T-helper 2 cell (primary cell): ENCODE measurements at regions not wholly inside any gene's neighbourhood (a gene's known extent, or its start where the extent isn't known, plus 50 kb on each side); places are given as distances from the start of the nearest gene placed in this dataset.

Experiments used
- DNase-seq, 5 experiments: peaks; one replicate each; pipeline versions ENCODE4 v3.0.0 to v3.0.0-alpha.2; 2012 to 2022

GRCh38 chr16:54554581-54554980, 268.0 kb upstream of the IRX3 start:
- DNase-seq: no peak

DNA sequence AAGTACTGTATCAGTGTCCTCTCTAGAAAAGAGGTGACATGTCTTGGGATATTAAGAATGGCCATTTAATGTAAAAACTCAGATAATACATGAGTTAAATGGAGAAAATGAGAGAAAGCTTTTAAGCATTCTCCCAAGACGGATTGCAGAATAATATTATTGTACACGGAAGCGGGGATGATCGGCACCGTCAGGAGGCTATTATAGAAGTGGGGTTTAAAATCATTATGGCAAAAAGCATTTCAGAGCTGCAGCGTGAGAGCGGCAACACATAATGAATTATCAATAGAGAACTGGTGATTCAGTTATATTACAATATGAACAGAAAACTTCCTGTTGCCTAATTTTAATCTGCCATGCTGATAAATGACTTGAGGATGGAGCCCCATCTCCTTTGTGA, 261.7 kb upstream of the IRX3 start:
- no peak for DNase-seq

DNA sequence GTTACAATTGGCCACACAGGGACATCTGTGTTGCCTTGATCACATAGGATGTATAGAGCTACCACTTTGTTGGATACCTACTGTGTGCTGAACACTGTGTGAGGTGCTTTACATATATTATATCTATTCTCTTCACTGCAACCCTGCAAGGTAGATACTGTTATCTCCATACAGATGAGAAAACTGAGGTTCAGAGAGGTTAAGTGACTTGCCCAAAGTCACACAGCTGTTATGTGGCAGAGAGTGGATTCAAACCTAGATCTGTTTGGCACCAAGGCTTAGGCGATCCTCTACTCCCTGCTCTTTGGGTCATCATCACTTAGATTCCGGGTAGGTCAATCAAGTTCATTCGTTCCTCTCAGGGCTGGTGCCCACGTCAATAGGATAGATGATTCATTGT, 260.5 kb upstream of the IRX3 start:
- DNase-seq: no peak

DNA sequence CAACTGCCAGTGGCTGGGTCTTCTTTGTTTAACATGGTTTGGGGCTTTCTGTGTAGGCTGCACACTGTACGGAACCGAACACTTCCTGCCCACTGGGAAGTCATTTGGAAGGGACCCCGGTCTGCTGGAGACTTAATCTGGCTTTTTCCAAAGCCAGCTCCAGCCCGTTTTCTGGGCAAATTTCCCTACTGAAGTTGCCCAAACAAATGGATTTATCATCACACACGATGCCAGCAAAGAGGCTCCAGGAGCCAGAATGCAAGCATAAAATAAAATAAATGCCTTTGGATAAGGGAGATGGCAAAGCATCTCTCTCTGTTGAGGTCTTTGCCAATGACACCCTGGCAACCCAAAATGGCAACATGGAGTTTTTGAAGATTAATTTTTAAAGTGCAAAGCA, 259.9 kb upstream of the IRX3 start:
- no peak for DNase-seq

DNA sequence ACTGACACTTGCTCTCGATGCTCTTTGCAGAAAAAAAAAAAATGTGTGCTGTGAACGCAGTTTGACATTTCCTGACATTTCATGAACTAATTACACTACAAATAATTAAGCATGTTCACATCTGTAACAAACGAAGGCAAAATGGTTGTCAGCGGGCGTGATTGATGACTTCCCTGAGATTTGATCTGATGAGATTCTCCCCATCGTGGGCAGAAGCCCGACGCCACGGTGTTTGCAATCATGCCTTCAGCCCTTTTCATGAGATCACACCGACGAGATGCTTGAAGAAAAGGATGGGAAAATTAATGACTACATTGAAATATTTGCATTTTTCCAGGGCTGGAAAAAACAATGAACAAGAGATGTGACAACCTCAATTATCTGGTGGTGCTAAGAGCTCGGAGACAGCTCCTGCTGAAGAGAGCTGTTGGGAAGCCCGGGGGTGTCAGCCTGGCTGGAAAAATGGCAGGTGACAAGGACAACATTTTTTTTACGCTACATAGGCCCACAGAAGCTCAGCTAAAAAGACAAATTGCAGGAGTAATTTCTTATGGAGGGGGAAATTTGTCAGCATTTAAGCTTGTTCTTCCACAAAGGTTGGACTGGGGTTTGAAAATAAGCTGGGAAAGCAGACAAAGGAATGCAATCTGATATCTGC, 259.4 kb upstream of the IRX3 start:
- no peak for DNase-seq

DNA sequence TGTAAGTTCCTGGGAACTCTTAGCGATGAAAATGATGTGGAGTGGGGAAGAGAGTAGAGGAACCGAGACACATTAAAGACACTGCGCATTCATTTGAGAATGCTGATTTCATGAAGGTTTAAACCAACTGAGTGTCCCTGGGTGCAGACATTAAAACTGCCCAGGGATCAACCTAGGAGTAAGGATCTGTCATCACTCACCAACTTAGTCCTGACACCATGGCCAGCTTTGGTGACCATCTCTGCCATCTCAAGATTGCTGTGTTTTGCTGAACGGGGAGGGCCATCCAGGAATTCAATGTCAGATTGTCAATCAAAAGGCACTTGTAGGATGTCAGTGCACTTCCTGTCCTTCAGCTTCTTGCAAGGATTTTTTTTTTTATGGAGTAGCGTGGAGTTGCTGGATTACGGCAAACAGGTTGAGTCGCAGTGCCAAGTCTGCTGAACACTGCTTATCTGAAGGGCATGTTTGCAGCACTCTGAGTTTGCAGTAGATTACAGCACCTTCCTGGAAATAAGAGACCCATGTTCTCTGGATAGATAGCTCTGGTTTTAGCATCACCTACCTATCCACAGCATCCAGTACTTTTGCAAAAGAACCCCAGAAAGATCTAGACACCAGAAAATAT, 258.1 kb upstream of the IRX3 start:
- no peak for DNase-seq

- no peak for DNase-seq
These were observed 256.4 kb upstream of the IRX3 start for GRCh38 chr16:54542805-54543505.

GRCh38 chr16:54540525-54541180, 254.1 kb upstream of the IRX3 start:
- no peak for DNase-seq

- no peak for DNase-seq
These were observed 251.7 kb upstream of the IRX3 start for GRCh38 chr16:54538276-54538675.

GRCh38 chr16:54533856-54534490, 247.4 kb upstream of the IRX3 start:
- DNase-seq: no peak

DNA sequence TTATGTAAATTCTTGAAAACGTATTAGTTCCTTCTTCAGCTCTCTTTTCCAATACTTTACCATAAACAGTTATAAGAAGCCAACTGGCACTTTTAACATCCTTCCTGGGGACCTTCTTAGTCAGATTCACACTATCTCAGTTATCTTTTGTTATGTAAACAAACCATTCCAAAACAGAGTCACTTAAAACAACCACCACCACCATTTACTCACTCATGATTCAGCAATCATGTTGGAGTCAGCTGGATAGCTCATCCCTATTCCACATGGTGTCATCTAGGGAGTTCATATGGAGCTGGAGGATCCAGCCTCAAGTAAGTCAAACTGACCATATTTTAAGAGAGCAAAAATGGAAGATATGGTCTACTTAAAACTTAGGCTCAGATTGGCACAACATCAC, 240.3 kb upstream of the IRX3 start:
- DNase-seq: no peak

GRCh38 chr16:54526087-54526486, 239.5 kb upstream of the IRX3 start:
- no peak for DNase-seq

DNA sequence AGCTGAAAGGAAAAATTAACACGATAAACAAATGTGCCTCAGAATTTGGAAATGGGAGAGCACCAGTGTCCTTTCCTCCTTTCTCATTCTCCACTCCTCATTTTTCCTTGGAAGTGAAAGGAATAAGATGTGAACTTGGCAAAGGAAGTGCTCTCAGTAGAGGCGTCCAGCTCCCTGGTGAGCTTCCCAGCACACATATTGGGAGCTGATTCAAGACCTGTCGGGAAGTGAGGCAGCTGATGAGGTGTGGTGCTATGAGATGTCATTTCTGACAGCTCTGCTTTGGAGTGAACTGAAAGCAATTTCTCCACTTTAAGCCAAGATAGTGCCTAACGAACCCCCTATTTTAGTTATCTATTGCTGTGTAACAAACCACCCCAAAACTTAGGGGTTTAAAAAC, 238.5 kb upstream of the IRX3 start:
- no peak for DNase-seq

GRCh38 chr16:54522584-54522983, 236.0 kb upstream of the IRX3 start:
- DNase-seq: no peak

DNA sequence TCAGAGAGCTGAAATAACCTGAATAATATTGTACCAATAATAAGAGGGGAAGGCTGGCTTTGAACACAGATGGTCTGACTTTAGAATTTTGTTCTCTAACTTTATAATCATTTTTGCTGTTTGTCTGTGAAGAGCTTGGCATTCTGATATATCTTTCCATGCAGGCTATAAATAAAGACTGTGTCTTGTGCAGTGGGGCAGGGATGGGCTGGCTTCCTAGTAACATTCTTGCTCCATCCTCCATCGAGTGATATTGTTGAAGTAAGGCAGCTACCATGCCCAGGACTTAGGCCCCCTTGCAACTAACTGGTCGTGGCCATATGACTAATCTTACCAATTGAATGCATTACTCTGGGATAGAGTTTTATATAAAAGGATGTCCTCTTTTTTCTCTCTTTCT, 234.7 kb upstream of the IRX3 start:
- DNase-seq: no peak

DNA sequence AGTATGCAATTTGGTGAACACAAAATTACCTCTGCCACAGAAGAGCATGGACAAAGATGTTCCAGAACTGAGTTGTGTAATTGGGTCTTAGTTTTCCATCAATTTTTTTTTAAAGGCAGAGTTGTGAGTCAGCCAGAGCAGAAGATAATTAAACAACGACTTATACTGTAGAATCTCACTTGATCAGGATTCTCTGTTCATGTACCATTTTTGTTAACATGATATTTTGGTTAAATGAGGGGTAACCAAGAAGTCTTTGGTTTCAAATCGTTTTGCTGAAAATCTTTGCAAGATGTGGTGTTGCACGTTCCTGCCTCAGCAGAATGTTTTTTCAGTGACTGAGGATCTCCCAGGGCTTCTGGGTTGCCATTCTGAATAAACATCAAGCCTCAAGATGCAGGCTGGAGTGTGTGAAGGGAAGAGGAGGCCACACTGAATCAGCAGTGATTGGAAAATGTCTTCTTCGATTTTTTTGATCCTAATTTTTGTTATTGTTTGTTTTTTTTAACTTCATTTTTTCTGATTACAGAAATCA, 232.6 kb upstream of the IRX3 start:
- DNase-seq: no peak

DNA sequence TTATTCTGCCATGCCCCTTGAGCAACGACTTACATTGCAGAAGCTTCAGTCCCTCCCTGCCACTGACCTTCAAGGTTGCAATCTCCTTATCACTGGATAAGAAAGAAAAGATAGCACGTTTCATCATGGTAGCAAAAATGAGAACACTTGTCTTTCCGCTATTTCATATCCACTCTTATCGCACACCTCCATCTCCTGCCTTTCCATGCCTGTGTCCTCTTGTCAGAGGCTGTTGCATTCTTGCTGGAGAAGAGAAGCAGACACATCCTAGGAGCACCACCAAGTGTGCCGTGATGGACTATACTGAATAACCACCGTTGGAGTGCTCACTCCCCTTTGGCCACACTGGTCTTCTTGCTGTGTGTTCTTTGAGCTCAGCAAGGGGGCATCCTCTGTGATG, 230.6 kb upstream of the IRX3 start:
- no peak for DNase-seq

GRCh38 chr16:54512467-54512995, 225.9 kb upstream of the IRX3 start:
- no peak for DNase-seq

- no peak for DNase-seq
These were observed 224.7 kb upstream of the IRX3 start for GRCh38 chr16:54511222-54511731.

- no peak for DNase-seq
These were observed 224.2 kb upstream of the IRX3 start for GRCh38 chr16:54510685-54511221.

GRCh38 chr16:54509456-54509855, 222.9 kb upstream of the IRX3 start:
- no peak for DNase-seq

GRCh38 chr16:54508351-54508750, 221.8 kb upstream of the IRX3 start:
- DNase-seq: no peak
